Skeletal muscle satellite cell (primary cell): ENCODE measurements at regions not wholly inside any gene's neighbourhood (a gene's known extent, or its start where the extent isn't known, plus 50 kb on each side); places are given as distances from the start of the nearest gene placed in this dataset.

ENCODE experiments used
- H3K27me3 ChIP-seq: 2 replicates; pipeline ENCODE4 v1.7.0; 2013; ENCODE audit warnings: low read length; ENCODE audit not compliant: control insufficient read depth, insufficient read depth
- H3K36me3 ChIP-seq: 2 replicates; pipeline ENCODE4 v1.7.0; 2013; ENCODE audit warnings: mild to moderate bottlenecking, control low read depth, low read length; ENCODE audit not compliant: insufficient read depth
- H3K4me1 ChIP-seq: 2 replicates; pipeline ENCODE4 v1.7.0; 2013; ENCODE audit warnings: low read length; ENCODE audit not compliant: control insufficient read depth, insufficient read depth
- H3K4me2 ChIP-seq: 2 replicates; pipeline ENCODE4 v1.7.0; 2013; ENCODE audit warnings: mild to moderate bottlenecking, low read length
- H3K4me3 ChIP-seq: 2 replicates; pipeline ENCODE4 v1.7.0; 2013; ENCODE audit warnings: low read length
- H3K9ac ChIP-seq: 2 replicates; pipeline ENCODE4 v1.7.0; 2013; ENCODE audit warnings: mild to moderate bottlenecking, low read depth, low read length, moderate library complexity
- H3K9me3 ChIP-seq: replicated peaks from 2 replicates; pipeline ENCODE4 v1.7.0; 2013; ENCODE audit warnings: mild to moderate bottlenecking, control low read depth, low read length

- no peaks in the 10 kb centered on the region for H3K36me3 ChIP-seq
- H3K9me3 ChIP-seq, result no peaks in the 10 kb centered on the region
- H3K4me1 ChIP-seq, result peaks cover 22% of the 10 kb centered on the region
- peak overlapping the region; percentile 97 for H3K4me2 ChIP-seq
- H3K9ac ChIP-seq, result peak overlapping the region; percentile 60
- peak overlapping the region; percentile 72 for H3K4me3 ChIP-seq
- peaks cover 56% of the 10 kb centered on the region for H3K27me3 ChIP-seq
Observed at GRCh38 chr2:176553685-176554100, 284.5 kb downstream of the MTX2 start.

DNA sequence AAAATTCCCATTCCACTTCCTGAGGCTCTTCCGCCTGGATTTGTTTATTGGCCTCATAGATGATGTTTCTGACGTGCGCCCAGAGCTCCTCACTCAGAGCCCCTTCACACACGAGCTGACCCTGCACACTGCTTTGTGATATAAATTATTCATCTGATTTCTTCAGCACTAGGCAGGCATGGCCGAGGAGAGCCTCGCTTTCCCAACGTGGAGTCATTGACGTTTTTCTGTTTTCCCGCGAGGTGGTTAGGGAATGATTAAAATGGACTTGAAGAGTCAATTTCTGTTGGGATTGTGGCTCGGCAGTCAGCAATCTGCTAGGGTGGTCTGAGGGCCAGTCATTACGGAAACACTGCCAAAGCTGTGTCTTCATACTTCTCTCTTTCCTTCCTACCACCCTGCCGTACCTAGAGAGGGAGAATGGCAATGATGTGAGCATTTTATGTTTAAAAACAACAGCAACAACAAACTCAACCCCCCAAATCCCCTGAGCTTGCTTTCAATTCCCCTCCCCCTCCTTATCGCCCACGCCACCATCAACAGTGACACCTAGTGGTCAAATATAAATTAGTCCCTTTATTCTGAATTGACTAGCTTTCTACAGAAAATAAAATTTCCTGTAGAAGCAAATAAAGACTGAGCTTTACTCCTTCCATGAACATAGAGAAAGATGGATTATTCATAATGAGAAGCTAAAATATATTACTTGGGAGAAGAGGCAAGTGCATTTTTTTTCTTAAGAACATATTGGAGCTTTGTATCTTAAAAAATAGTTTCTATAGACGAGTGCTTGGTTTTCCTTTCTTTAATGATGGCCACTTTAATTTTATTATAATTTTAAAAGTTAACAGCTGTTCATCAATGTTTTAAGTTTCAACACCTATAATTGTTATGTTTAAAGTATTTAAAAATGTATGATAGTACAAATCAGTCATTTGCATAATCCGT is 285.1 kb downstream of the MTX2 start:
- peak overlapping the region; percentile 60 for H3K9ac ChIP-seq
- peaks cover 22% of the 10 kb centered on the region for H3K4me1 ChIP-seq
- H3K4me2 ChIP-seq, result peak overlapping the region; percentile 97
- H3K27me3 ChIP-seq, result peaks cover 56% of the 10 kb centered on the region
- no peaks in the 10 kb centered on the region for H3K9me3 ChIP-seq
- no peaks in the 10 kb centered on the region for H3K36me3 ChIP-seq
- peak overlapping the region; percentile 72 for H3K4me3 ChIP-seq

GRCh38 chr2:176555112-176555511 is 285.9 kb downstream of the MTX2 start:
- Histone ChIP-seq H3K4me2 (no peak overlapping the region), H3K36me3 (no peaks in the 10 kb centered on the region), H3K9me3 (no peaks in the 10 kb centered on the region), H3K4me1 (peaks cover 22% of the 10 kb centered on the region), H3K4me3 (no peak overlapping the region), H3K27me3 (peaks cover 56% of the 10 kb centered on the region), H3K9ac (no peak overlapping the region)

DNA sequence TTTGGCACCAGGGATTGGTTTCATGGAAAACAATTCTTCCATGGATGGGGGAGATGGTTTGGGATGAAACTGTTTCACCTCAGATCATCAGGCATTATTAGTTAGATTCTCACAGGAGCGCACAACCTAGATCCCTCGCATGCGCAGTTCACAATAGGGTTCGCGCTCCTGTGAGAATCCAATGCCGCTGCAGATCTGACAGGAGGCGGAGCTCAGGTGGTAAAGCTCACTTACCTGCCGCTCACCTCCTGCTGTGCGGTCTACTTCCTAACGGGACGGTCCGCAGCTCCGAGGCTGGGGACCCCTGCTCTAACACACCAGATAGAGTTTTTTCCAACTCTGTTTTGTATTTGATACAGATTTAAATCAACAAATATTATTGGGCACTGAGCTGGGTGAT is 286.5 kb downstream of the MTX2 start:
- Histone ChIP-seq H3K4me1 (peaks cover 22% of the 10 kb centered on the region), H3K4me2 (no peak overlapping the region), H3K4me3 (no peak overlapping the region), H3K36me3 (no peaks in the 10 kb centered on the region), H3K27me3 (peaks cover 55% of the 10 kb centered on the region), H3K9ac (no peak overlapping the region), H3K9me3 (no peaks in the 10 kb centered on the region)

DNA sequence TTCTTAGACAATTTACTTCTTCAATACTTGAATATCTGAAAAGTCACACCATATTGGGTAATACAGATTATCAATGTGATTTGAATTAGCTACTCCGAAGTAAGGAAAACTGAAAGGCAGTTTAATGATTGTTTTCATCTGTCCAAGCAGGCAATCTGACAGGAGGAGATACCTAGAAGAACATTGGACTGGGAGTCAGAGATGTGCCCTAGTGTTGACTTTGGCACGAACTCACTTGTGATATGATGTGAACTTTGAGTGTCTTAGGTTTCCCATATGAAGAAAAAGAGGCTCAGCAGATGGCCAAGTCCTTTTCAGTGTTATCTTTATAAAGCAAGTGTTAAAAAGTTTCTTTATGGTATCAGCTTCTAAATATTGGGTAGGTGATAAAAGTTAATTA is 287.1 kb downstream of the MTX2 start:
- H3K4me3 ChIP-seq, result no peak overlapping the region
- no peak overlapping the region for H3K9ac ChIP-seq
- H3K4me2 ChIP-seq, result no peak overlapping the region
- H3K4me1 ChIP-seq, result peaks cover 22% of the 10 kb centered on the region
- H3K9me3 ChIP-seq, result no peaks in the 10 kb centered on the region
- no peaks in the 10 kb centered on the region for H3K36me3 ChIP-seq
- peaks cover 55% of the 10 kb centered on the region for H3K27me3 ChIP-seq

GRCh38 chr2:176557821-176558220 is 288.6 kb downstream of the MTX2 start:
- Histone ChIP-seq H3K9ac (no peak overlapping the region), H3K4me1 (peaks cover 22% of the 10 kb centered on the region), H3K27me3 (peaks cover 57% of the 10 kb centered on the region), H3K4me3 (no peak overlapping the region), H3K9me3 (no peaks in the 10 kb centered on the region), H3K36me3 (no peaks in the 10 kb centered on the region), H3K4me2 (no peak overlapping the region)

- H3K9ac ChIP-seq, result no peak overlapping the region
- H3K27me3 ChIP-seq, result peaks cover 60% of the 10 kb centered on the region
- no peak overlapping the region for H3K4me3 ChIP-seq
- no peak overlapping the region for H3K4me2 ChIP-seq
- H3K4me1 ChIP-seq, result peaks cover 14% of the 10 kb centered on the region
- no peaks in the 10 kb centered on the region for H3K9me3 ChIP-seq
- H3K36me3 ChIP-seq, result no peaks in the 10 kb centered on the region
Observed at GRCh38 chr2:176558574-176559140, 289.4 kb downstream of the MTX2 start.

DNA sequence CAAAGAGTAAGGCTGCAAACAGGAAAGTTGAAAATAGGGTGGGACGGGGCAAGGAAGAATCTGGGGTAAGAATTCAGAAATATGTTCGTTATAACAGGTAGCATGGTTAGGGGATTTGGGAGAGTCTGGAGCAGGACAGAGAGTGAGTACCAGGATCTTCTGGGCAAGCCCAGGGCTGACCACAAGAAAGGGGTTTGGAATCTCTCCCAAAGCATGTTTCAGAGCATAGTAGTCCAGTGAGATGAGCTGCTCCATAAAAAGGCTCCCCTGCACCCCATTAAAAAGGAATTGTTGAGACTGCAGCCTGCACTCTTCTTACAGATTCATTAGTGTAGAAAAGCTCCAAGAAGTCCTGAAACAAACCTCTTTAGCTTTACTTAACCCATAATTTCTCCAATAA is 291.1 kb downstream of the MTX2 start:
- Histone ChIP-seq H3K9me3 (no peaks in the 10 kb centered on the region), H3K4me2 (no peak overlapping the region), H3K36me3 (no peaks in the 10 kb centered on the region), H3K4me3 (no peak overlapping the region), H3K27me3 (peaks cover 72% of the 10 kb centered on the region), H3K4me1 (peaks cover 6% of the 10 kb centered on the region), H3K9ac (no peak overlapping the region)

DNA sequence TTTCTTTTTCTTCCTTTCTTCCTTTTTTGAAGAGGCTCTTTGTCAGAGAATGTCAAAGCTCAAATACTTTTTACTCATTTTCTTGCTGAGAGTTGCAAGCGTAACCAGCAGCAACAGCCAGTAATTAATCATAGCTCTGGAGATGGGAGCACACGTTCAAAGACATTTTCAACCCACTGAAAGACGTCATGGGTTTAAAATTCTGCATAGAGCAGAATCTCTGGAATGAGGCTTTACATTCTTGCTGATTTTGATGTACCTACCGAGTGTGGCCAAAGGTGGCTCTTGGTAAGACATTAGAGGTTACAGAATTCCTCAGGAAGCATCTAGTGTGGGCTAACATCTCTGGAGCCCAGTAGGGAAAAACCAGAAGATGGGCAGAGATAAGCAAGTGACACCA is 292.5 kb downstream of the MTX2 start:
- Histone ChIP-seq H3K4me3 (no peak overlapping the region), H3K36me3 (no peaks in the 10 kb centered on the region), H3K9me3 (no peaks in the 10 kb centered on the region), H3K4me1 (peaks cover 6% of the 10 kb centered on the region), H3K27me3 (peaks cover 62% of the 10 kb centered on the region), H3K9ac (no peak overlapping the region), H3K4me2 (no peak overlapping the region)

DNA sequence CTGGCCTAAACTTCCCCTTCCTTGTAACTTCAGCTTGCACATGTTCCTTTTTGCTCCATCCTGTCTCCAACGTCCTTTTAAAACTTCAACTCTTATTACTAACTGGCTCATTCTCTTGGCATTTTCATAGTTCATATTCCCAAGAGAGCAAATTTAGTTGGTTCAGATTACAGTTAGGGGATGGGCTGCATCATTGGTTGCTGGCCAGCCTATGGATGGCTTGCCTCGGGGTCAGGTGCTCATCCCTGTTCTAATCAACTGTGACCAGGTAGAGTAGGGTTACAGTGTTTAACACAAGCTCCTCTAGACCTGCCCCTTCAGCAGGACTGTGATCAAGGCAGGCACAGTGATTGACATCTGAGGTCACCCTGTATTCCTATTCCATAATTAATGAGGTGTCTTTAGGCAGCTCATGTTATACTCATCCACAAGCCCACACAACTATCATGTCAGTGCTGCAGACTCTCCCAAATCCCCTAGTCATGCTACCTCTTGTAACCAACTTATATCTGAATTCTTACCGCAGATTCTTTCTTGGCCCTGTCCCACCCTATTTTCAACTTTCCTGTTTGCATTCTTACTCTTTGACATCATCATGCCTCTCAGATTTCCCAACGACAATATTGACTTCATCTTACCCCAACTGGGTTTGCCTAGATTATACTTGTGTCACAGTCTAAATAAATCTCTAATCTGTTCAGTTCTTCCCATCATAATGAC is 293.3 kb downstream of the MTX2 start:
- Histone ChIP-seq H3K36me3 (no peaks in the 10 kb centered on the region), H3K9me3 (no peaks in the 10 kb centered on the region), H3K9ac (no peak overlapping the region), H3K27me3 (peaks cover 59% of the 10 kb centered on the region), H3K4me2 (no peak overlapping the region), H3K4me1 (peaks cover 6% of the 10 kb centered on the region), H3K4me3 (no peak overlapping the region)

DNA sequence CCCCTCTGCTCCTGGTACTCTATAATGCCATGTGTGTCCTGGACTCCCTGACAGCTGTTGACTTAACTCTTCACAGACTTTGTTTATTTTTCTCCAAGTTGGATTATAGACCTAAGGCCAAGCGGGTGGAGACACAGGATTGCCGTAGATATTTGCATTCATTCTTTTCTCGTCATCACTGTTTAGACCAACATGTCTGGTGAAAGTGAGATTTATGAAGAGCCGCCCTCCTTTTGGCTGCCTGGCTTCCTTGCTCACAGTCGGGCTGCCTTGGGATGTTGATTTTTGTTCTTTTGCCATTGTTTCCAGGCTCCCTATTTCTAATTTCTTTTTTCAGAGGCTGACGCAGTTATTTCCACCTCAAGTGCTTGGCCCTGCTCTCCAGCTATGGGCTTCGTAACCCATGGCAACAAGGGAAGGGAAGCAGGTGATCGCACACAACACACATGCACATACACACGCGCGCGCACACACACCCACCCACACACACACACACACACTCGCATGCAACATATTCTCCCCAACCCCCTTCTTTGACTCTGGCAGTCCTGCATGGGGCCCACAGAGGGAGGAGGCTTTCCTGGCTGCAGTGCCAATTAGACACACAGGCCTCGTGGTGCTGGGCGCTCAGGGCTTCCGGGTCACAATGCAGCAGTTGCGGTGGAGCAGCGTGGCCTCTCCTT is 296.5 kb downstream of the MTX2 start:
- Histone ChIP-seq H3K4me1 (peaks cover 6% of the 10 kb centered on the region), H3K27me3 (peaks cover 60% of the 10 kb centered on the region), H3K4me2 (no peak overlapping the region), H3K4me3 (no peak overlapping the region), H3K36me3 (no peaks in the 10 kb centered on the region), H3K9ac (no peak overlapping the region), H3K9me3 (no peaks in the 10 kb centered on the region)
